ENCODE measurements at regions not wholly inside any gene's neighbourhood (a gene's known extent, or its start where the extent isn't known, plus 50 kb on each side); places are given as distances from the start of the nearest gene placed in this dataset.
"Not testable (repeated sequence)": the region's sequence is repeated elsewhere in the genome, so short reads cannot be mapped to it uniquely, and the experiment has no call there.

DNA sequence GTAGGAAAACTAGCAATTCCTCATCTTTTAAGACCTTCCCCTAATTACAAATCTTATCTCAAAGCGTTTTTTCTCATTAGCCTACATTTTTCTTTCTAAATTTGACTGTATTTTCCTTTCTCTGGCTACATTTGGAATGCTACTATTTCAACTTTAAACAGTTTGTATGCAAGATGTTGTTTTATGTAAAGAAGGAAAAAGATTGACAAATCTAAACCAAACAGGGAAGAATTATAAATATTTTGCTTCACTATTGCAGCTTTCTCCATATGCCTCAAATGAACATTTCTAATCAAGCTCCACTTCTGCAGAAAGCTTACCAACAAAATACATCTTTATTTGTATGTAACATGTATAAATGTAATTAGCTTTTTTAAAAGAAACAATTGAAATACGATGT, 156.2 kb downstream of the MZT1 start:
- no peak for DNase-seq

DNA sequence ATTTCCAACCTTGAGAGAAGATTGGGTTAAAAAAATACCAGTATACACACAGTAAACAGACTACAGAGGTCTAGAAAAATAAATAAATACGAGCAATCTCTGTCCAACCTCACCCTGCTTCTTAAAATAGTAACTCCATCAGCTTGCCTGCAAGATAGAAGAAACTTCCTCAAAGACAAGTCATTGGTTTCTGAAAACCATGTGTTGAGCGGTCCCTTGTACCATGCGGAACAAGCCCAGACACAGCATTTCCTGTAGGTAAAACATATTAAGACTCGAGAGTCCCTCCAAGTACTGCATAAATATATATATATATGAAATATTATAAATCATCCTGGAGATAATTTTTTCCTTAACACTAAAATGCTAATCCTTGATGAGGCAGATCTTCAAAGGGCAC, 157.4 kb downstream of the MZT1 start:
- DNase-seq: no peak

DNA sequence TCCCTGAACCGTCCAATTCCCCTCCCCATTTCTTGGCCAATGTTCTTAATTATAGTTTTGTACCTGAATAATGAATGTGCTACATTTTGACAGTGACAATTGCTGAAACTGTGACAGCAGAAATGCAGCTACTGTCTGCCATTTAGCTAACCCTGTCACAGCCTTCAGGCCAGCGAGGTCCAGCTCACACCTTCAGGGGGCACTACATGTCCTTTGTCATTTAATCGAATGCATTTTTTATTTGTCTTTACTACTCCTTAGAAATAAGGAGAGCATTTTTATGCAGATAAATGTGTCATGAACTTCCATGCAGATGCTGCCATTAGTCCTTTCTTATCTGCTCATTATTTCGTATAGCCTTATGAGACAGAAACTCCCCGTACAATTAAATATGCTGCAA, 159.9 kb downstream of the MZT1 start:
- no peak for DNase-seq

DNA sequence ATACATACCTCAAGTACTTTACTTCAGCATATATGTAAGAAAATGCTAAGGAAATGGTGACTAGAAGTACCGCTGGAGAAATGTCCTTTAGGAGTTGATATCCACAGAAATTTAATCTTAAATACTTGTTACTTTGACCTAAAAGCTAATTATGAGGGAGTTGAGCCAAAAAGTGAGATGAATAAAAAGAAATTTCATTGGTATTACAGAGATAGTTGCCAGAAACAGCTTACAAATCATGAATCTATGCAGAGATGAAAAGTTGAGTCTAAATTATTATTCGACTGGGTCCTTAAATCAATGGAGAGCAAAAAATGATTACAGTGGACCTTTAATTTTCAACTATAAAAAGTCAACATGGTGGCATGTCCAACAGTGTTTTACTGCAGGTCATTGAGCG, 160.9 kb downstream of the MZT1 start:
- DNase-seq: no peak

DNA sequence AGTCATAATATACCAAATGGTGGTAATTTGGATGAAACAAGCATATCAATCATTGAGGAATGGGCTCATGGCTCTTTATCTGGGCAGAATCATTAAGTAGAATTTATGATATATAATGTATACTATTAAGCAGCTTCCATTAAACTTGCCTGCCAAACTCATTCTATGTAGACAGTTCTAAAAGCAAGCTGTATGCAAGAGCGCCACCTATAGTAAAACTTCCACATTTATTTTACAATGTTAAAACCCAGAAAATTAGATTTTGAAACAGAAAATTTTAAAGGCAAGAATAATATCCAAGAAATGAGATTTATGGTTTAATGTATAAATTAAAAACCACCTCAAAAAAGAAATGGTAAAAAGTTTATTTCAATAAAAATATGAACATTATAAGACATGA, 161.5 kb downstream of the MZT1 start:
- DNase-seq: peak; percentile 7

DNA sequence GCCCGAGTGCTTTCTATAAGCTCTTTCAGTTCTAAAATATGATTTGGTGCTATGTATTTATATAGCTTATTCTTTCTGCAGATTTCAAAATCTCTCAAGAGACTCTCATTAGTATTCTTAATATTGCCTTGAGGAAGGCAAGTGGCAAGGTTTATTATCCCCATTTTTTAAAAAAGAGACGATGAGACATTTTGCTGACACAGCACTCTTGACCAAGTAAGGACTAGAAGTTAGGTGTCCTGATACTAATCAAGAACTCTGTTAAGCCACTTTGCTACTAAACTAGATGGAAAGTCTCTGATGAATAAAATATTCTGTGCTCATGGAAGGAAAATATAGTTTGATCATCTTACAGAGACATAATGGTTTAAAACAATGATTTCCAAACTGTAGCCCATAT, 164.7 kb downstream of the MZT1 start:
- DNase-seq: no peak

DNA sequence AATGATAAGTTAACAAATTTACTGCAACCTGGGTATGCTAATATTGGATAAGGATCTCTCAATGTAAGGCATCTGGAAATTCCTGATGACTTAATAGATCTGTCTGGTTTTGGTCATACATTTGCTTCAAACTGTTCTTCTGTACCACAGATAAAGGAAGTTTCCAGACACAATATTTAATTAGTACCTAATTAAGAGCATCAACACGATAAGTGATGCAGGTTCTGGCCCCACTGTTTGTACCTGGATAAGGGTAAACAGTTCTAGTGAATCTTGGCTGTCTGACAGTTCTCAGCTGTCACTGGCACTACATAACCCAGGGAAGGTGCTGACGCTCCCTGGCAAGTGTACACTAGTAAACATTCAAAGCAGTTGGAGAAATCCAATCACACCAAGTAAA, 165.6 kb downstream of the MZT1 start:
- no peak for DNase-seq

DNA sequence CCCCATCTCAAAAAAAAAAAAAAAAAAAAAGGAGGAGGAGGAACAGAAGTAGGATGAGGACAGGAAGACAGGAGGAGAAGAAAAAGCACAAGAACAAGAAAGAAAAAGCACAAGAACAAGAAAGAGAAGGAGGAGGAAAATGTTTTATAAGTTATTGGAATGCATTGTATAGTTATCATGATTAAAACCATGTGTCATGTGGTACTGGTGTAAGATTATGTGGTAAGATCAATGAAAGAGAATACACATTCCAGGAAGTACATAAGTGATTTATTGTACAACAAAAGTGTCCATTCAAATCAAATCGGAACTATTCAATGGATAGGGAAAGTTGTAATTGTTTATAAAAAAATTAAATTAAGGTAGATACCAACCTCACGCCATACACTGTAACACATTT, 167.7 kb downstream of the MZT1 start:
- DNase-seq: no peak

DNA sequence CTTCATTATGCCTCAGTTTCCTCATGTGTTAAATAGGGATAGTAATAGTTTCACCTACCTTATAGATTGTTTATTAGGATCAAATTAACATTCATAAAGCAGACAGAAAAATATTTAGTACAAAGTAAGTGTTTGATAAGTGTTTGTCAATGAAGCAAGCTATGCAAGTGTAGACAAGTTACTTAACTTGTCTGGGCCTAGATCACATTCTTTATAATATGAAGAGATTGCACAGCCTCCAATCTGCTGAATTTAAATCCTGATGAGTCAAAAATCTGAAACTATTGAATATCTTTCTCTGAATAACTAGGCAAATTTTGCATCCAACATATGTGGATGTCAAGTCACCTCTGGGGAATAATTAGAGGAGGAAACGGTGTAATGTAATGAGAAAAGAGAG, 170.5 kb downstream of the MZT1 start:
- no peak for DNase-seq

DNA sequence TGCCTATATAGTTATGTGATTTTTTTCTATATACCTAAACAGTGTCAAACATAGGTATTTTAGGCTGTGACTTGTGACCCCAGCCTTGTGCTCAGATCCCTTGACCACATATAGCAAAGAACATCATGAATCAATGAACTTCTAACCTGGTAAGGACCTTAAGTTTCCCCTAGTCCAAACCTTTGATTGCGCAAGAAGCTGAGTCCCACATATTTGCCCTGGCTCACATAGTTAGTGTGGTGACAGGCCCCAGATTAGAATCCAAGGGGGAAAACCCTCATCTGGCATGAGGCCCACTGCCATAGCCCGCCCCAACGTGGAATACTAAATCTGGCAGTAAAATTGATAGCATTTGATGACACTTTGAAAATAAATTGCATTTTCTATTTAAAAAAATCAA, 171.8 kb downstream of the MZT1 start:
- no peak for DNase-seq

DNA sequence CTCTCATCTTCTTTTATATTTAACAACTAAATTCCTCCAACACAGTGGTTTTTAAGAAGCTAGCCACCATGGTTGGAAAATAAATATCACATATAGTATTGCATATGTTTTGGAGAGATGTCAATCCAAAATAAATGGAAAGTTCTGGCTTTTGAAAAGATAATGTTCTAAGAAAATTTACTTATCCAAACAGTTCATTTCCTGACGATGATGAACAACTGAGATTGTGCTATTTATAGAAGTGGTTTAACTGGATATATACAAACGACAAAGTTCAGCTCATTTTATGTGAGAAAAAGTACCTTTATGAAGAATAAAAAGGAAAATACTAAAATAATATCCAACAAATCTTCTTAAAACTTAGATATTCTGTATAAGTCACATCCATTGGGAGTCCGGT, 174.7 kb downstream of the MZT1 start:
- DNase-seq: no peak

DNA sequence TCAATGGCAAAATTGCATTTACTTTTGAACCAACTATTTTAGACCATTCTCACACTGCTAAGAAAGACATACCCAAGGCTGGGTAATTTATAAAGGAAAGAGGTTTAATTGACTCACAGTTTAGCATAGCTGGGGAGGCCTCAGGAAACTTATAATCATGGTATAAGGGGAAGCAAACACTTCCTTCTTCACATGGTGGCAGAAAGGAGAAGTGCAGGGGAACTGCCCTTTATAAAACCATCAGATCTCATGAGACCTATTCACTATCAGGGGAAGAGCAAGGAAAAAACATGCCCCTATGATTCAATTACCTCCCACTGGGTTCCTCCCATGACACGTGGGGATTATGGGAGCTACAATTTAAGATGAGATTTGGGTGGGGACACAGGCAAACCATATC, 181.5 kb downstream of the MZT1 start:
- DNase-seq: not testable (repeated sequence)

DNA sequence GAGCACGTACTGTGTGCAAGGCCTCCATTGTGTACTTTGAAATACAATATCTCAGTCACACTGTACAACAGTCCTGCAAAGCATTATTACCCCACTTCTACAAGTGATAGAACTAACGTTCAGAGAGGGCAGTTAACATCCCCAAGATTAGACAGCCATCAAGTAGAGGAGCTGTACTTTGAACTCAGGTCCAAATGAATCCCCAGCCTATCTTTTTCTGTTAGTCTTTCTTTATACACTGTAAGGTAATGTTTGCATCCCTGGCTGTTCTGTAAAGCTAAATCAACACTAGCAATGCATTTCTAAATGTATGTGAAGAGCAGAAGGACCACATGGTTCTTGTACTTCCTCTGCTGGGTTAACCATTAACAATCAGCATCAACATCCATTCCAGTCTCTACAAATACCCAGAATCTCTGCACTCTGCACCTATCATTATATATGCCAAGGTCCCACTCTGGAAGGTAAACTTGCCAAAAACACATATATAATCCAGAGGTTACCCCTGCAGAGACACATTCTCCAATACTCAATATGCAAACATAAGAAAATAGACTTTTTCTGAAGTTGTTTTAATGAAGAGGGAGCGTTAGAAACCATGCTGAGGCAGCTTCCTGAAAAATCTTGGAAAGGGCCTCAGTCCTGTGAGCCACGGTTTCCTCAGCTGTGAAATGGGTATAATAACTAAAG, 182.3 kb downstream of the MZT1 start:
- no peak for DNase-seq

DNA sequence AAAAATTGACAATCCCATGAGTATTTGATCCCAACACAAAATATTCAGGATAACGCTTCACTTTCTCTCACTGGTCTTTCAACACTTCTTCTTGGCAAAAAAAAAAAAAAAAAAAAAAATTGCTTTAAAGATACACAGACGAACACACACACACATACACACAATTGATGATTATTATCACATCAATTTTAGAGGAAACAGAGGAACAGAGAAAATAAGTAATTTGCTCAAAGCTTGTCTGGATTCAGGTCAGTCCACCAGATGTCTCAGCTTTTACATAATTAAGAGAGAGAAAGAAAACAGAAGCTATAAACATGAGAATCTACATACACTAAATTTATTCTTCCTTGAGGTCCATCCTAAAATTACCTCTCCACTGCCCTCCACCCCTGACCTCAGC, 183.4 kb downstream of the MZT1 start:
- no peak for DNase-seq

DNA sequence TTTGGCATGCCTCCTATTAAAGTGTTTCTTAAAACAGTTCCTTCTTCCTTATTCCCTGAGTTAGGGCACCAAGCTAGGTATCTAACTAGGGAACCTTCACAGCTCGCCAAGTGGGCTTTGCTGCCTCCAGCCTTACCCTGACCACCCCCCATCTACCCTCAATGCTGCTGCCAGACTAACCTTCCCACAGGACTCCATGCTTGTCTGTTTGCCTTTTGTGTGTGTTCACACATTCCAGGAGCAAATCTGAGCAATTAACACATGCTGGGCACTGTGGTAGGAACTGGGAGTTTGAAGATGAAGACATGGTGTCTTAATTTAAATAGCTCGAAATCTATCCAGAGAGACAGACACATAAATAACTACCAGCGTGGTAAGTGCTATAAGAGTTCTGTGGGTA, 185.2 kb downstream of the MZT1 start:
- no peak for DNase-seq

DNA sequence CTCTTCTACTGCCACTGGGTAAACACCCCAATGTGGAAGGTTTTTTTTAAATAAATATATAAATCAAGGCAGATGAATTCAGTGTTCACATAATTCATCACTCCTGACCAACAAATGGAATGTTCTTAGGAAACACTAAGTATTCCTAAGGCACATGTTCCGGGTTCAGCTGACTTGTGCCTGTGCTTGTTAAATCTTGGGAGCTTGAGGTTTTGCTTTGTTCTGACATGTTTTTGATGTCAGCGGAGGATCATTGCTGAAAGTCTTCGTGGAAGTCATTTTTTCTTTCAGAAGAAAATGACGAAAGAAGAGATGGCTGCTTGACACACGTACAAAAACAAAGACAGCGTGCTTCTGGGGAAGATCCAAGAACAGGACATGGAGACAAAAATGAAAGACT, 185.8 kb downstream of the MZT1 start:
- no peak for DNase-seq

DNA sequence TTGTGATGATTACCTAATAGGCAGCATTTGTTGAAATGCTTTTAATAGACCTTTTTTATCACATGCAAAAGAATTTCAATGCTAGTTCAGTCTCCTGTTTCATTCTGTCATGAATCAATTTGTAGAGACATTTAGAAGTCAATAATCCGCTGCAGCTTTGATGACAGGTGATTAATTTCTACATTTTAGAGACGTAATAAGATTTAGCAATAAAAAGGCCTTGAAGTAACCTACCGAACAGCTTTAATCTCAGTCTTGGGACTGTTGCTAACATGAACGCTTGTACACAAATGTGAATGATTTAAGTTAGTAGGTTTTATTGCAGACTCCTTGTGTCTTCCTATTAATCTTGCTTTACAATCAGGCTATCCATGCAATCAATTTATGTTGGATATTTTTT, 186.5 kb downstream of the MZT1 start:
- no peak for DNase-seq

DNA sequence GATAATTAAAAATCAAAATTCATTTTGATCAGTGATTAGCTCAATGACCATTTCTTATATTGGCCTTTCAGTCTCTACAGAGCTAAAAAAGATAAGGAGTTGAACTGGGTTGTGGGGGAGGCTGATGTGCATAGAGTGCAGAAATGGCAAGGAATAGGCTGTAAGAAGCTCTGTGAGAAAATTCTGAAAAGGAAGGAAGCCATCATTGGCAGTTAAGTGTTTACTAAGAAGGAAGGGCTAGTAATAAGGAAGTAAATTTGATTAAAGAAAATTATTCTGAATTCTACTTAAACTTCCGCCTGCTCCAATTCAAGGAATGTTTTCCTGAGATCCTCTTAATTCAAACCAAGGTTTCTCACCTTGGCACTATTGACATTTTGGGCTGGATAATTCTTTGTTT, 187.5 kb downstream of the MZT1 start:
- DNase-seq: no peak

DNA sequence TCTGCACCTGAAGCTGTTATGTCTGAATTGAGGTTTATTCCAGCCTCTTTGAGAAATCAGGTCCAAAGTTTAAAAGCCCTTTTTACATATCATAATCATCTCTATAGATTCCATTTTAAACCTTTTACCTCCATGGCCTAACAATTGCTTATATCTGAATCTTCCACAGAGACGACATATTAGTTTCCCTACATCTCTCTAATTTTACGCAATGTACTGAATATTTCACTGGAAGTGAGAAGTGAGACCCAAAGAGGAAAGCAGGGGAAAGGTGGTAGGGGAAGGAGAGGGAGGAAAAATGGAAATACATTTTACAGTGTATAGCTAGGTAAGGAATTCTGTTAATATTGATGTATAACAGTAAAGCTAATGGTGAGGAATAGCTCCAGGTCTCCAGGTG, 189.6 kb downstream of the MZT1 start:
- DNase-seq: no peak

DNA sequence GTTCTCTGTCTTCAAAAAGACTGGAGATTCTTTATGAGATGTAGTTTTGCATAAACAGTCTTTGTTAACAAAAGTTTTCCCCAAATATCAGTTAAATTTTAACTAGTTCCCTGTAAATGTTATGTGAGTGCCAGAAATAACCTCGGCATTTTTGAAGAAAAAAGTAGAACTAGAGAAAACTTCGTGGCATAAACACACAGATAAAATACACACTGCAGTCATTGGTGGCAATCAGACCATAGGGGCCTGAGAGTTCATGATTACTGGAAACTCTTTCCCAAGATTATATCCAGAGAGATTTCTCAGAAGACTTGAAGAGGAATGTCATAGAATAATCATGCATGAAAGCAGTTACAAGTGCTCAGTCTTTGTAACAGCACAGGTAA, 190.0 kb downstream of the MZT1 start:
- no peak for DNase-seq

DNA sequence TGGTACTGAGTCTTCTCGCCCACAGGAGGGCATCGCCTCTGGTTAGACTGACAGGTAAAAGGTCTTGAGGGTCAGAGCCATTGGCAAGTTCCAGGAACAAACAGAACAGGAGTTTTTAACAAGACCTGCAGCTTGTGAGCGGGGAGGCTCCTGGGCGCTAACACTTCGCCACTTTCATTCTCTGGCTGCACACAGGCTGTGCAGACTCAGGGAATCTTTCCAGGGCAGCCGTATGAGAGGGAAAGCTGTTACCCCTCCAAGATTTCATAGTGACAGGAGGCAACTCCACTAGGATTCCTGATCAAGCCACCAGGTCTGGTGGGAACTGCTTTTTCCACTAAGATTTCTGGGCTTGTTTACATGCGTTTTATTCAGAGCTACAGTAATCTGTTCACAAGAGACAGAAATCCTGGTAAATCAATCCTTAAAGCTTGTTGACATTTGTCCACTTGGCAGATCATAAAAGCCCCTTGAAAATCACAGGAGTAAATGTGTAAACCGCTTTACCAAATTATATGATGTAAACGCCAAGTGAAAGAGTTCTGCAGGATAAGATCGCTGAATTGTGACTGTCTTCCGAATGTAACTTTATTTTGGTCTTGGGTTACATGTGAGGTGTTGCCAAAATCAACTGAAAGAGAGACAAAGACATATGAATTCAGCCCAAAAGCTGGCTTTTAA, 190.6 kb downstream of the MZT1 start:
- no peak for DNase-seq

DNA sequence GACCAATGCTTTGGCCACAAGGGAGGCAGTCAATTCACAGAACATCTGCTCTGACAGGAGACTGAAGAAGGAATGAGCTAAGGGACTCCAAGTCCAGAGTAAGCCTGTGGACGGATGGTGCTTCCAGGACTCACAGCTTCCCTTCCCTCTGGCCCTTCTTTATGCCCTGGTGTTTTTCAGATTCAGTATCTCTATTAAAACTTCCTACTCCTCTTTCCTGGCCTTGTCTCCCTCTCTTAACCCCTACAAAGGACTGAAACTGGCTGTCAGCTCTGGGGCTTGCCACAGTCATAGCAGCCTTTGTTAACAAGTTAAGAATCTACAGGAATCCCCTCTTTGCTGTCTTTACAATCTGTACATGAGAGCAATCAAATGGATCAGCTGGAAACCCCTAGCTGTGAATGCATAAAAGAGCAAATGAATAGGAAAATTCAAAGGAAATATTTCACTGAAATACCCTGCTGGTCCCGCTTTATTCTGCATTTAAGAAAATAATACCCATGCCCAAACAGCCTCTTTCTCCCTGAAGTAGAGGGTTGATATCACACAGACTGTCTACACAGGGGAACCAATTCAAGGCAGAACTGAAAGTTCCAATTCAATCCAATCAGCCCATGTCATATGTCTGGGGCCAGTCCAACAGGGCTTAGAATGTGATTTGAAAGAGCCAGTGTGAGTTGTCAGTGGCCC, 192.3 kb downstream of the MZT1 start:
- DNase-seq: no peak

DNA sequence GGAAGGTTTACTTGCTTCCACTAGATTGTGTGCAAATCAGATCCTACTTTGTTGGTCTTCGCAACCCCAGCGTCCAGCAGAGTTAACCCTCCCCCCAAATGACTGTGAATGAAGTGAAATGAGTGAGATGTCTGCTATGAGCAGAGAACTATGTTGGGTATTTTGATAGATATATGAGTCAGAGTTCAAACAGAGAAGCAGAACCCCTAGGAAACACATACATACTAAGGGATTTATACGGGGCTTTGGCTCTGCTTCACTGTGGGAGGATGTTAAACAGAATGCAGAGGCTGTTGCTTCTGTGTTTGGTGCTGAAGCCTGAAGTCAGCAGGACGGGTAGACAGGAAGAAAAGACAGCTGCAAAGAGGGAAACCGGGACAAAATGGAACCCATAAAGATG, 197.0 kb downstream of the MZT1 start:
- no peak for DNase-seq

DNA sequence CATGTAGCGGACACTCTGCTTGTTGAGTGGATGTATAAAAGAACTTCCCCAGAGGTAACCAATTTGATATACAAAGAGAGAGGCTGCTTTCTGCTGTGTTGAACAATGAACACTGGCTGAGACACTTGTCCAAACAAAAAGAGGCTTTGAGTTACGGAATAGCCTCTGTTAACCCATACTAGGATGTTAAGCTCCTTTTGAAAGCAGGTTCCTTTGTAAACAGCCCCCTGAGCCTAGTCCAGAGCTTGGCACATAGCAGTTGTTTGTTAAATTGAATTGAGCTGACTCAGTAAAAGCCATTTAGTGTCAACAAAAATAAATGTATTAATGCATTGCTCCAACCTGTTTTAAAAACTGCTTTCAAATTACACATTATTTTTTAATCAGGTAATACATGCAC, 200.1 kb downstream of the MZT1 start:
- no peak for DNase-seq

DNA sequence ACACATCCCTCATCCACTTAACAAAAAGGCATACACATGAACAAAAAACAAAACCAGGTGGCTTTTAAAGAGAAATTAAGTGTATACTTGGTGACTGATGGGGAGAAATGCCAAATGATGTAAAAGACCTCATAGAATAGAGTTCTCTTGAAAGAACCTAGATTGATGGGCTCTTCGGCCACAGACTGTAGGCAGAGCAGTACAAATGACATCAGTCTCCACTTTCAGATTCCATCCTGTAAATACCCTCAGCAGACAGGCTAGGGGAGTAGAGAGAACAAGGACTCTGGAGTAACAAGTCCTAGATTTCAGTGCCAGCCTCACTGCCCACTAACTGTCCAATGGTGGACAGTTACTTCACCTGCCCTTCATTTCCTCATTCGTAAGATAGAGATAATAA, 203.8 kb downstream of the MZT1 start:
- DNase-seq: no peak

Measured in DMS153 (cell line).